Activated CD8-positive, alpha-beta T cell treated with anti-CD3 and anti-CD28 coated beads for 36 hours (primary cell): ENCODE measurements at regions not wholly inside any gene's neighbourhood (a gene's known extent, or its start where the extent isn't known, plus 50 kb on each side); places are given as distances from the start of the nearest gene placed in this dataset.
A peak's percentile ranks its signal among the peaks of the same experiment; 100 is the strongest.

Source experiments
- ATAC-seq: fragments of 200-7000 bp; cut with Tn5 transposase; one replicate; pipeline ENCODE4 v1.10.0; 2021; ENCODE audit warnings: mild to moderate bottlenecking, moderate library complexity
- CTCF ChIA-PET: fragments of 350-600 bp; sonication (Branson Sonifier 250); formaldehyde crosslinking; loops from one replicate; lab custom pipeline; 2021; ENCODE audit warnings: antibody characterized with exemption; lab: Charles Lee
- POLR2A ChIA-PET: fragments of 350-600 bp; sonication (Branson Sonifier 250); formaldehyde crosslinking; loops from one replicate; lab custom pipeline; 2021; ENCODE audit warnings: antibody characterized with exemption; lab: Charles Lee
- DNase-seq: peaks from one replicate; pipeline ENCODE4 v3.0.0-alpha.2; 2020
- H3K27ac Mint-ChIP-seq: one replicate; pipeline ENCODE4 v1.8.0; 2021; ENCODE audit warnings: mild to moderate bottlenecking, mixed read lengths
- H3K27me3 Mint-ChIP-seq: one replicate; pipeline ENCODE4 v1.8.0; 2021; ENCODE audit warnings: mixed read lengths
- H3K36me3 Mint-ChIP-seq: one replicate; pipeline ENCODE4 v1.8.0; 2021; ENCODE audit warnings: low read depth, mixed read lengths
- H3K4me1 Mint-ChIP-seq: one replicate; pipeline ENCODE4 v1.8.0; 2021; ENCODE audit warnings: low read depth, mixed read lengths
- H3K4me3 Mint-ChIP-seq: one replicate; pipeline ENCODE4 v1.8.0; 2021; ENCODE audit warnings: mild to moderate bottlenecking, moderate library complexity, mixed read lengths
- H3K9me3 Mint-ChIP-seq: one replicate; pipeline ENCODE4 v1.8.0; 2021; ENCODE audit warnings: mixed read lengths
- intact Hi-C: fragments of 100-400 bp; cut with micrococcal nuclease; formaldehyde crosslinking; loops from one replicate; pipeline ENCODE4 v1.10.0; 2022
- TF ChIP-seq, protein P1 (sequence below): fragments of 200-600 bp; IDR thresholded peaks from one replicate; pipeline ENCODE4 v1.8.0; 2022; ENCODE audit warnings: antibody characterized with exemption, mild to moderate bottlenecking

DNA sequence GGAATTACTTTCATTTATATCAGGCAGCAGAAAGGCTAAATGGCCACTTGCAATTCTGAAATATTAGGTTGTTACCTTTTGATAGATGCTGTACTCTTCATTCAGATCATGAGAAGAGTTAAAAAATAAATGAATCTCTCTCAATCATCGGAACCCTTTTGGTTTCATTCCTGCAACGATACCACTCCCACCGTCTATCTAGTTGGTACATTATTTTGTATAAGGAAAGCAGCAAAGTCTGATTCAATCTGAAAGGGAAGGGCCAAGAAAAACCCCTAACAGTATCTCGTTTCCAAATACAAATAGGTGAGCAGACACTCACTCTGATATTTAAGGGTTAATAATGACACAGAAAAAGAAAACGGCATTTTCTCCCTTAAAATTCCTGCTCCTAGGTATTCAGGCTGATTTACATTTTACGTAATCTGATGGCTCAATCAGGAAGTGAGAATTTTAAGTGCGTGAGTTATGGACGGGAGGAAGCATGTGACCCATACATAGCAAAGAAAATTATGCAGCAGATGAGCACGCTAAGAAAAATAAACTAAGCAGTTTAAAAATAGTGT, 209.4 kb upstream of the KLF14 start:
- DNase-seq (no peak), ATAC-seq (peak; percentile 23)
- Mint-ChIP-seq H3K36me3 (peaks cover 88% of the 10 kb centered on the region), H3K27ac (peak overlapping the region; percentile 86), H3K9me3 (no peaks in the 10 kb centered on the region), H3K4me1 (peaks cover 90% of the 10 kb centered on the region), H3K4me3 (peak overlapping the region; percentile 73), H3K27me3 (no peaks in the 10 kb centered on the region)
- POLR2A ChIA-PET: interaction anchor here (1.2 to 11.4 kb wide), 3 partner anchors 8 to 36 kb away, joined by 4 to 322 read pairs (median 12); no protein-coding TSS in a partner anchor
- TF ChIP-seq, protein P1, sequence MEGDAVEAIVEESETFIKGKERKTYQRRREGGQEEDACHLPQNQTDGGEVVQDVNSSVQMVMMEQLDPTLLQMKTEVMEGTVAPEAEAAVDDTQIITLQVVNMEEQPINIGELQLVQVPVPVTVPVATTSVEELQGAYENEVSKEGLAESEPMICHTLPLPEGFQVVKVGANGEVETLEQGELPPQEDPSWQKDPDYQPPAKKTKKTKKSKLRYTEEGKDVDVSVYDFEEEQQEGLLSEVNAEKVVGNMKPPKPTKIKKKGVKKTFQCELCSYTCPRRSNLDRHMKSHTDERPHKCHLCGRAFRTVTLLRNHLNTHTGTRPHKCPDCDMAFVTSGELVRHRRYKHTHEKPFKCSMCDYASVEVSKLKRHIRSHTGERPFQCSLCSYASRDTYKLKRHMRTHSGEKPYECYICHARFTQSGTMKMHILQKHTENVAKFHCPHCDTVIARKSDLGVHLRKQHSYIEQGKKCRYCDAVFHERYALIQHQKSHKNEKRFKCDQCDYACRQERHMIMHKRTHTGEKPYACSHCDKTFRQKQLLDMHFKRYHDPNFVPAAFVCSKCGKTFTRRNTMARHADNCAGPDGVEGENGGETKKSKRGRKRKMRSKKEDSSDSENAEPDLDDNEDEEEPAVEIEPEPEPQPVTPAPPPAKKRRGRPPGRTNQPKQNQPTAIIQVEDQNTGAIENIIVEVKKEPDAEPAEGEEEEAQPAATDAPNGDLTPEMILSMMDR: no peak
- CTCF ChIA-PET: interaction anchor here (1.6 to 1.7 kb wide), 2 partner anchors 39 to 97 kb away, joined by 5 to 9 read pairs; no protein-coding TSS in a partner anchor
- intact Hi-C loops: no loop called here

DNA sequence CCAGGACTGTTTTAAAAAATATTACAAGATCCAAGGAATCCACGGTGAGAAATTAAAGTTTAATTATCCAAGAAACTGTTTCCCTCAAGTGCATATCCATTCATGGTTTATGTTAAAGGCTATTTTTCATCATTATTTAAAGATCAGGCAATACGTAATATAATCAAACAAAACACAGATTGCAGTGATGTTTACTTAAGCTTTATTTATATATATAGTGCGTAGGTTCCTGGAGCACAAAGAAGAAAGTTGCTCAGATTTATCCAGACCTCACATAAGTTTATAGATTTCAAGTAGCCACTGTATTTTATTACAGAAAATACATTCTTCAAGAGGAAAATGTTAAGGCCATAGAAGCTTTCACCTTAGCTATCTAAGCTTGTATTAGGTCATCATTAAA, 210.0 kb upstream of the KLF14 start:
- DNase-seq (no peak), ATAC-seq (no peak)
- Mint-ChIP-seq H3K36me3 (peaks cover 89% of the 10 kb centered on the region), H3K27ac (peak overlapping the region; percentile 86), H3K9me3 (no peaks in the 10 kb centered on the region), H3K4me3 (peak overlapping the region; percentile 73), H3K27me3 (no peaks in the 10 kb centered on the region), H3K4me1 (peaks cover 91% of the 10 kb centered on the region)
- ChIA-PET CTCF (interaction anchor here (0.9 to 6.1 kb wide), 8 partner anchors 9 to 98 kb away, joined by 3 to 30 read pairs (median 4); no protein-coding TSS in a partner anchor), POLR2A (interaction anchor here (1.2 to 11.4 kb wide), 4 partner anchors 8 to 36 kb away, joined by 4 to 322 read pairs (median 9); no protein-coding TSS in a partner anchor)
- TF ChIP-seq, protein P1: no peak
- intact Hi-C loops: no loop called here

- Mint-ChIP-seq H3K36me3 (peaks cover 84% of the 10 kb centered on the region), H3K27ac (peak overlapping the region; percentile 88), H3K27me3 (no peaks in the 10 kb centered on the region), H3K9me3 (no peaks in the 10 kb centered on the region), H3K4me1 (peaks cover 87% of the 10 kb centered on the region), H3K4me3 (peak overlapping the region; percentile 59)
- CTCF ChIA-PET: interaction anchor here (0.7 to 6.1 kb wide), 8 partner anchors 8 to 97 kb away, joined by 3 to 30 read pairs (median 4); no protein-coding TSS in a partner anchor
- TF ChIP-seq, protein P1: no peak
- intact Hi-C loops: no loop called here
- ATAC-seq: no peak
- DNase-seq: no peak
- POLR2A ChIA-PET: interaction anchor here (0.9 to 11.4 kb wide), 6 partner anchors 9 to 52 kb away, joined by 3 to 322 read pairs (median 5); no protein-coding TSS in a partner anchor
Measured at GRCh38 chr7:130944997-130945396, 211.0 kb upstream of the KLF14 start.

- no peaks in the 10 kb centered on the region for H3K9me3 Mint-ChIP-seq
- H3K4me1 Mint-ChIP-seq: peaks cover 83% of the 10 kb centered on the region
- DNase-seq: no peak
- peak overlapping the region; percentile 88 for H3K27ac Mint-ChIP-seq
- H3K4me3 Mint-ChIP-seq: peak overlapping the region; percentile 59
- CTCF ChIA-PET: interaction anchor here (0.6 to 6.1 kb wide), 9 partner anchors 8 to 97 kb away, joined by 3 to 30 read pairs (median 4); no protein-coding TSS in a partner anchor
- POLR2A ChIA-PET: interaction anchor here (0.7 to 18.8 kb wide), 5 partner anchors 10 to 52 kb away, joined by 3 to 322 read pairs (median 4); no protein-coding TSS in a partner anchor
- peaks cover 81% of the 10 kb centered on the region for H3K36me3 Mint-ChIP-seq
- intact Hi-C loops: no loop called here
- ATAC-seq: no peak
- TF ChIP-seq, protein P1: no peak
- no peaks in the 10 kb centered on the region for H3K27me3 Mint-ChIP-seq
Measured at GRCh38 chr7:130945411-130945811, 211.4 kb upstream of the KLF14 start.

- ATAC-seq (no peak), DNase-seq (no peak)
- H3K4me3 Mint-ChIP-seq: peak overlapping the region; percentile 59
- ChIA-PET POLR2A (interaction anchor here (0.7 to 18.8 kb wide), 6 partner anchors 11 to 67 kb away, joined by 3 to 322 read pairs (median 4); no protein-coding TSS in a partner anchor), CTCF (interaction anchor here (0.6 to 6.1 kb wide), 8 partner anchors 9 to 94 kb away, joined by 3 to 30 read pairs (median 5); no protein-coding TSS in a partner anchor)
- no peaks in the 10 kb centered on the region for H3K27me3 Mint-ChIP-seq
- H3K27ac Mint-ChIP-seq: peak overlapping the region; percentile 88
- intact Hi-C loops: no loop called here
- H3K9me3 Mint-ChIP-seq: no peaks in the 10 kb centered on the region
- TF ChIP-seq, protein P1: no peak
- H3K4me1 Mint-ChIP-seq: peaks cover 77% of the 10 kb centered on the region
- H3K36me3 Mint-ChIP-seq: peaks cover 74% of the 10 kb centered on the region
Measured at GRCh38 chr7:130946114-130946513, 212.1 kb upstream of the KLF14 start.
